A549 (cell line): ENCODE measurements at regions not wholly inside any gene's neighbourhood (a gene's known extent, or its start where the extent isn't known, plus 50 kb on each side); places are given as distances from the start of the nearest gene placed in this dataset.

Experiments
- KDM5A ChIP-seq: fragments of 200-600 bp; sonication (generic); IDR thresholded peaks from 2 replicates; pipeline ENCODE4 v1.6.1; 2016; ENCODE audit warnings: antibody characterized with exemption, mild to moderate bottlenecking
- TF ChIP-seq, protein P1 (sequence below): fragments of >200 bp; sonication (Bioruptor Twin); formaldehyde crosslinking; IDR thresholded peaks from 3 replicates; pipeline ENCODE4 v1.5.1; 2016

- TF ChIP-seq, protein P1, sequence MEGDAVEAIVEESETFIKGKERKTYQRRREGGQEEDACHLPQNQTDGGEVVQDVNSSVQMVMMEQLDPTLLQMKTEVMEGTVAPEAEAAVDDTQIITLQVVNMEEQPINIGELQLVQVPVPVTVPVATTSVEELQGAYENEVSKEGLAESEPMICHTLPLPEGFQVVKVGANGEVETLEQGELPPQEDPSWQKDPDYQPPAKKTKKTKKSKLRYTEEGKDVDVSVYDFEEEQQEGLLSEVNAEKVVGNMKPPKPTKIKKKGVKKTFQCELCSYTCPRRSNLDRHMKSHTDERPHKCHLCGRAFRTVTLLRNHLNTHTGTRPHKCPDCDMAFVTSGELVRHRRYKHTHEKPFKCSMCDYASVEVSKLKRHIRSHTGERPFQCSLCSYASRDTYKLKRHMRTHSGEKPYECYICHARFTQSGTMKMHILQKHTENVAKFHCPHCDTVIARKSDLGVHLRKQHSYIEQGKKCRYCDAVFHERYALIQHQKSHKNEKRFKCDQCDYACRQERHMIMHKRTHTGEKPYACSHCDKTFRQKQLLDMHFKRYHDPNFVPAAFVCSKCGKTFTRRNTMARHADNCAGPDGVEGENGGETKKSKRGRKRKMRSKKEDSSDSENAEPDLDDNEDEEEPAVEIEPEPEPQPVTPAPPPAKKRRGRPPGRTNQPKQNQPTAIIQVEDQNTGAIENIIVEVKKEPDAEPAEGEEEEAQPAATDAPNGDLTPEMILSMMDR: no peak
- no peak for TF ChIP-seq KDM5A
These were observed 260.4 kb downstream of the TBX18 start for GRCh38 chr6:84504025-84504424.
